ENCODE measurements at regions not wholly inside any gene's neighbourhood (a gene's known extent, or its start where the extent isn't known, plus 50 kb on each side); places are given as distances from the start of the nearest gene placed in this dataset.

DNA sequence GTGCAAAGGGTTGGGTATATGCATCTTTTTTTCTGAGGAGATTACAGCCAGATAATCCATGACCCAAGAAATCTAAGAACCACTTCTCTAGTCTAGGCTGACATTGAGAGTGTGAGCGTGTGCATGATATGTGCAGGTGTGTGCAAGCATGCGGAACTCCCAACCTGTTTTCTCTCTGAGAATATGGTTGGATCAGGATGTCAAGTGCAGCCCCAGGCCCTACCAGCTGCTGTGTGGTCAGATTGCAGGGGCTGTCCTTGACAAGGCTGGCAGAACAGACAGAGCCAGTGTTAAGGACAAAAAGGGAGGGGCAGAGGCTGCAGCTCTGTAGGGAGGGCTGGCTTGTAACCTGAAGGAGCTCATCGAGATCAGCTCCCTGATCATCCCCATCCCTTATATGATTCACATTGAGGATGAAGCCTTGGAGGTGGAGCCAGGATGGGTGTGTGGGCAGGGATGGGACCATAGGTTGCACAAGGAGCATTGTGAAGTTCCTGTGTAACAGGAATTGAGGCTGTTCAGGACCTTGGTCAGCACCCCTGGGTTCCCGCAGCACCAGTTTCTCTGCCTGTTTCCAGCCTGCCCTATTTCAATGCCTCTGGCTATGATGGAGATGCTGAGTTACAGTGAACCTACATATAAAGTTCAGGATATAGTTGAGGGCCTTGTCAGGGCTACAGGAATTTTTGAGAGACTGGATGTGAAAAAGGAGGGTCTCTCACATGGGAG, 52.6 kb upstream of the ARAP3 start (continued):
- TF ChIP-seq, protein P1, sequence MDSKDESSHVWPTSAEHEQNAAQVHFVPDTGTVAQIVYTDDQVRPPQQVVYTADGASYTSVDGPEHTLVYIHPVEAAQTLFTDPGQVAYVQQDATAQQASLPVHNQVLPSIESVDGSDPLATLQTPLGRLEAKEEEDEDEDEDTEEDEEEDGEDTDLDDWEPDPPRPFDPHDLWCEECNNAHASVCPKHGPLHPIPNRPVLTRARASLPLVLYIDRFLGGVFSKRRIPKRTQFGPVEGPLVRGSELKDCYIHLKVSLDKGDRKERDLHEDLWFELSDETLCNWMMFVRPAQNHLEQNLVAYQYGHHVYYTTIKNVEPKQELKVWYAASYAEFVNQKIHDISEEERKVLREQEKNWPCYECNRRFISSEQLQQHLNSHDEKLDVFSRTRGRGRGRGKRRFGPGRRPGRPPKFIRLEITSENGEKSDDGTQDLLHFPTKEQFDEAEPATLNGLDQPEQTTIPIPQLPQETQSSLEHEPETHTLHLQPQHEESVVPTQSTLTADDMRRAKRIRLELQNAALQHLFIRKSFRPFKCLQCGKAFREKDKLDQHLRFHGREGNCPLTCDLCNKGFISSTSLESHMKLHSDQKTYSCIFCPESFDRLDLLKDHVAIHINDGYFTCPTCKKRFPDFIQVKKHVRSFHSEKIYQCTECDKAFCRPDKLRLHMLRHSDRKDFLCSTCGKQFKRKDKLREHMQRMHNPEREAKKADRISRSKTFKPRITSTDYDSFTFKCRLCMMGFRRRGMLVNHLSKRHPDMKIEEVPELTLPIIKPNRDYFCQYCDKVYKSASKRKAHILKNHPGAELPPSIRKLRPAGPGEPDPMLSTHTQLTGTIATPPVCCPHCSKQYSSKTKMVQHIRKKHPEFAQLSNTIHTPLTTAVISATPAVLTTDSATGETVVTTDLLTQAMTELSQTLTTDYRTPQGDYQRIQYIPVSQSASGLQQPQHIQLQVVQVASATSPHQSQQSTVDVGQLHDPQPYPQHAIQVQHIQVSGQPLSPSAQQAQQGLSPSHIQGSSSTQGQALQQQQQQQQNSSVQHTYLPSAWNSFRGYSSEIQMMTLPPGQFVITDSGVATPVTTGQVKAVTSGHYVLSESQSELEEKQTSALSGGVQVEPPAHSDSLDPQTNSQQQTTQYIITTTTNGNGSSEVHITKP (CRISPR knock-in tag; IDR thresholded peaks at IDR 0.05; ENCODE audit: low read depth), result no peak
- no peak for TF ChIP-seq PHF5A (CRISPR knock-in tag; IDR thresholded peaks at IDR 0.05; ENCODE audit: low read depth, unreplicated experiment)
- TF ChIP-seq, protein P2, sequence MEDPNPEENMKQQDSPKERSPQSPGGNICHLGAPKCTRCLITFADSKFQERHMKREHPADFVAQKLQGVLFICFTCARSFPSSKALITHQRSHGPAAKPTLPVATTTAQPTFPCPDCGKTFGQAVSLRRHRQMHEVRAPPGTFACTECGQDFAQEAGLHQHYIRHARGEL (CRISPR knock-in tag; IDR thresholded peaks at IDR 0.05), result no peak
- TF ChIP-seq, protein P3, sequence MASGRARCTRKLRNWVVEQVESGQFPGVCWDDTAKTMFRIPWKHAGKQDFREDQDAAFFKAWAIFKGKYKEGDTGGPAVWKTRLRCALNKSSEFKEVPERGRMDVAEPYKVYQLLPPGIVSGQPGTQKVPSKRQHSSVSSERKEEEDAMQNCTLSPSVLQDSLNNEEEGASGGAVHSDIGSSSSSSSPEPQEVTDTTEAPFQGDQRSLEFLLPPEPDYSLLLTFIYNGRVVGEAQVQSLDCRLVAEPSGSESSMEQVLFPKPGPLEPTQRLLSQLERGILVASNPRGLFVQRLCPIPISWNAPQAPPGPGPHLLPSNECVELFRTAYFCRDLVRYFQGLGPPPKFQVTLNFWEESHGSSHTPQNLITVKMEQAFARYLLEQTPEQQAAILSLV (CRISPR knock-in tag; IDR thresholded peaks at IDR 0.05; ENCODE audit: borderline replicate concordance), result no peak
- no peak for TF ChIP-seq YEATS2 (CRISPR knock-in tag; IDR thresholded peaks at IDR 0.05; ENCODE audit: borderline replicate concordance)
- TF ChIP-seq SATB2 (CRISPR knock-in tag; IDR thresholded peaks at IDR 0.05), result peak; percentile 28; the same call in 1 of the 2 replicates
- no peak for TF ChIP-seq ZSCAN29 (CRISPR knock-in tag; conservative IDR thresholded peaks at IDR 0.05)
- TF ChIP-seq MAZ (IDR thresholded peaks at IDR 0.05; ENCODE audit: borderline replicate concordance, low read depth, low read length), result no peak
- TF ChIP-seq MAZ (CRISPR knock-in tag; IDR thresholded peaks at IDR 0.05; ENCODE audit: low read depth), result no peak
- TF ChIP-seq NFKB2 (CRISPR knock-in tag; IDR thresholded peaks at IDR 0.05; ENCODE audit: borderline replicate concordance), result no peak
- TF ChIP-seq ZNF546 (CRISPR knock-in tag; conservative IDR thresholded peaks at IDR 0.05), result no peak
- 0 out of 2 replicates have a peak, but pooled peaks have one; percentile 14 for TF ChIP-seq NCOA2 (CRISPR knock-in tag; IDR thresholded peaks at IDR 0.05)
- TF ChIP-seq ZNF761 (CRISPR knock-in tag; conservative IDR thresholded peaks at IDR 0.05), result no peak
- TF ChIP-seq RNF2 (conservative IDR thresholded peaks at IDR 0.05; ENCODE audit: low read depth), result no peak
- TF ChIP-seq ZNF124 (CRISPR knock-in tag; IDR thresholded peaks at IDR 0.05), result no peak
- TF ChIP-seq NFYC (CRISPR knock-in tag; IDR thresholded peaks at IDR 0.05), result no peak
- no peak for TF ChIP-seq RARA (CRISPR knock-in tag; IDR thresholded peaks at IDR 0.05)
- TF ChIP-seq, protein P4, sequence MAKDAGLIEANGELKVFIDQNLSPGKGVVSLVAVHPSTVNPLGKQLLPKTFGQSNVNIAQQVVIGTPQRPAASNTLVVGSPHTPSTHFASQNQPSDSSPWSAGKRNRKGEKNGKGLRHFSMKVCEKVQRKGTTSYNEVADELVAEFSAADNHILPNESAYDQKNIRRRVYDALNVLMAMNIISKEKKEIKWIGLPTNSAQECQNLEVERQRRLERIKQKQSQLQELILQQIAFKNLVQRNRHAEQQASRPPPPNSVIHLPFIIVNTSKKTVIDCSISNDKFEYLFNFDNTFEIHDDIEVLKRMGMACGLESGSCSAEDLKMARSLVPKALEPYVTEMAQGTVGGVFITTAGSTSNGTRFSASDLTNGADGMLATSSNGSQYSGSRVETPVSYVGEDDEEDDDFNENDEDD (CRISPR knock-in tag; IDR thresholded peaks at IDR 0.05; ENCODE audit: borderline replicate concordance), result no peak
- peak; percentile 36; the same call in 1 of the 2 replicates for TF ChIP-seq ZNF766 (CRISPR knock-in tag; IDR thresholded peaks at IDR 0.05; ENCODE audit: borderline replicate concordance)
- 0 out of 2 replicates have a peak, but pooled peaks have one; percentile 39 for TF ChIP-seq MEIS2 (CRISPR knock-in tag; IDR thresholded peaks at IDR 0.05)

Measured in HepG2 (cell line).